Retina (tissue), 1 donor: ENCODE measurements at regions not wholly inside any gene's neighbourhood (a gene's known extent, or its start where the extent isn't known, plus 50 kb on each side); places are given as distances from the start of the nearest gene placed in this dataset.
"Not testable (repeated sequence)": the region's sequence is repeated elsewhere in the genome, so short reads cannot be mapped to it uniquely, and the experiment has no call there.

Experiments
- DNase-seq: peaks from one replicate; pipeline ENCODE4 v3.0.0-alpha.2; 2016

GRCh38 chr14:25436288-25436875 lies 386.4 kb upstream of the STXBP6 start:
- no peak for DNase-seq

GRCh38 chr14:25431211-25432076 lies 381.5 kb upstream of the STXBP6 start:
- DNase-seq, result no peak

GRCh38 chr14:25430808-25431207 lies 380.9 kb upstream of the STXBP6 start:
- DNase-seq, result no peak

GRCh38 chr14:25412998-25413397 lies 363.1 kb upstream of the STXBP6 start:
- no peak for DNase-seq

- DNase-seq, result peak; percentile 59
Measured at GRCh38 chr14:25411781-25412757, 362.1 kb upstream of the STXBP6 start.

- peak; percentile 55 for DNase-seq
Measured at GRCh38 chr14:25406818-25407217, 356.9 kb upstream of the STXBP6 start.

GRCh38 chr14:25400607-25401206 lies 350.8 kb upstream of the STXBP6 start:
- DNase-seq, result peak; percentile 69

GRCh38 chr14:25396128-25396527 lies 346.2 kb upstream of the STXBP6 start:
- no peak for DNase-seq

GRCh38 chr14:25394791-25395391 lies 344.9 kb upstream of the STXBP6 start:
- DNase-seq, result peak; percentile 58

GRCh38 chr14:25394356-25394755 lies 344.4 kb upstream of the STXBP6 start:
- DNase-seq, result no peak

- DNase-seq, result no peak
Measured at GRCh38 chr14:25389948-25390347, 340.0 kb upstream of the STXBP6 start.

GRCh38 chr14:25381498-25381897 lies 331.6 kb upstream of the STXBP6 start:
- DNase-seq, result no peak

- DNase-seq, result no peak
Measured at GRCh38 chr14:25375639-25376038, 325.7 kb upstream of the STXBP6 start.

GRCh38 chr14:25371068-25371467 lies 321.1 kb upstream of the STXBP6 start:
- DNase-seq, result no peak

- not testable (repeated sequence) for DNase-seq
Measured at GRCh38 chr14:25370057-25370456, 320.1 kb upstream of the STXBP6 start.

GRCh38 chr14:25358330-25358729 lies 308.4 kb upstream of the STXBP6 start:
- DNase-seq, result no peak

GRCh38 chr14:25351269-25351668 lies 301.3 kb upstream of the STXBP6 start:
- DNase-seq, result no peak

GRCh38 chr14:25350802-25351201 lies 300.9 kb upstream of the STXBP6 start:
- no peak for DNase-seq

GRCh38 chr14:25350021-25350420 lies 300.1 kb upstream of the STXBP6 start:
- DNase-seq, result no peak

- DNase-seq, result no peak
Measured at GRCh38 chr14:25349269-25349668, 299.3 kb upstream of the STXBP6 start.

- DNase-seq, result no peak
Measured at GRCh38 chr14:25340882-25341281, 290.9 kb upstream of the STXBP6 start.

GRCh38 chr14:25322784-25323183 lies 272.8 kb upstream of the STXBP6 start:
- DNase-seq, result no peak
